ENCODE measurements at regions not wholly inside any gene's neighbourhood (a gene's known extent, or its start where the extent isn't known, plus 50 kb on each side); places are given as distances from the start of the nearest gene placed in this dataset.
"Not testable (repeated sequence)": the region's sequence is repeated elsewhere in the genome, so short reads cannot be mapped to it uniquely, and the experiment has no call there.

DNA sequence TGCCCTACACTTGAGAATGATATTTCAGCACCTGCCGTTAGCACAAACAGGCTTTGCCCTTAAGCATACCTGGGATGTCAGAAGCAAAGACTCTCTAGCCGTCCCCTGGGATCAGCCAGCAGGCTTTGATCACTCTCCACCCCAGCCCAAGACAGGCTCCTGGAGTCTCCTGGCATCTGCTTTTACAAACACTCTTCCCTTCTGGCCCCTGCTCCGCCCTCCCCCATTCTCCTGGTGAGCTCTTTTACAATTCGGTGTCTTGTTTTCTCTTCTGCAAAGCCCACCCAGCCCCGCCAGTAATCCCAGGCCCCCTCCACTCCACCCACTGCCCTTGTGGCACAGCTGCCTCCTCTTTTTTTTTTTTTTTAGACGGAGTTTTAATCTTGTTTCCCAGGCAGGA, 50.4 kb downstream of the KATNIP start:
- DNase-seq: no peak

DNA sequence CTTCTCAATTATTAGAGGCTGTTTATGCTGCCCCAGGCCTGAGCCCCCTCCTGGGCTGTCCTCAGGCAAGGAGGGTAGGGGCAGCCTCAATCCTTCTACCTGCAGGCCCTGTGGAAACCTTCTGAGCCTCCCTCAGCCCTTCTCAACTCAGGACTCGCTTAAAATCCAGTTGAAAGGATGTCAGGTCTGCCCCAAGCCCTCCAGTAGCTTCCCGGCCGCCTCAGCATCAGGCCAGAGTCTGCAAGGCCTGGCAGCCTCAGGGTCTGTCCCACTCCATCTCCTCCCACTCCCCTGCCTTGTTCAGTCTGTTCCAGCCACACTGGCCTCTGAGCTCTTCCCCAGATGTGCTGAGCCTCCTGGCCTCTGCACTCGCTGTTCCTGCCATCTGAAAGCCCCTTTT, 52.2 kb downstream of the KATNIP start:
- no peak for DNase-seq

GRCh38 chr16:27605500-27606106, 55.7 kb downstream of the KATNIP start:
- DNase-seq: not testable (repeated sequence)

DNA sequence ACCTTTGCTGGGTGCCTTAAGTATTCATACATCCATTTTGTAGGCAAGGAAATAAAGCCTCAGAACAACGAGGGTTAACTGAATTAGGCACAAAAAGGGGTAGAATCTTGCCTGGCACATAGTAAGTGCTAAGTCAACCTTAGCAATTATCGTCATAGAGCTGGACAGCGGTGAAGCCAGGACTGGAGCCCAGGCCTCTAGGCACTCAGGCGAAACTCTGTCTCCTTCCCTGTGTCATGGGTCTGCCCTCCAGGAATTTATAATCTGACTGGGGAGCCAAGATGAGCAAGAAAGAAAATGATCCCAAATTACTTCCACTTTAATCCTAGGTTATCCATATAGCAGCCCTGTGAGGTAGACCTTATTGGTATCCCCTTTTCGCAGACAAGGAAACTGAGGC, 61.4 kb downstream of the KATNIP start:
- DNase-seq: no peak

DNA sequence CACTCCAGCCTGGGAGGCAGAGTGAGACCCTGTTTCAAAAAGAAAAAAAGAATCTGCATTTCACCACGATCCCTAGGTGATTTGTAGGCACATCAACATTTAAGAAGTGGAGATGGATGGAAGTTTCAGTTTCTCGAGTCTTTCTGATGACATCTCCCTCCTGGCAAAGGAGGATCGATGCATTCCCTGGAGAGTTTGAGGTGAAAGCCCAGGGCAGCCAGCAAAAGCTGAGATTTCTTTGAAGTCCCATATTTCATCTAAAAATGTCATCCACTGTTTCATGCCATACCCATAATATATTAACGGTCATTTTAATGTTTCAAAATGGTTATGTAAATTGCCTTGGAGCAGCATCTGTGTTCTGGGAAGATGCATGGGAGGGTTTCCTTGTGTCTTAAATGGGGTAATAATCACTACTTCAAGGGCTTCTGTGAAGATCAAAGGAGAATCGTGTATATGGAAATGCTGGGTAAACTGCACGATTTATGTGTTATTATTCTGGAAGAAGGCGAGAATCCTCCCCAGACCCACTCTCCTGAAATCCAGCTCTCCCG, 63.4 kb downstream of the KATNIP start:
- DNase-seq: no peak

GRCh38 chr16:27617665-27618064, 67.7 kb downstream of the KATNIP start:
- DNase-seq: no peak

DNA sequence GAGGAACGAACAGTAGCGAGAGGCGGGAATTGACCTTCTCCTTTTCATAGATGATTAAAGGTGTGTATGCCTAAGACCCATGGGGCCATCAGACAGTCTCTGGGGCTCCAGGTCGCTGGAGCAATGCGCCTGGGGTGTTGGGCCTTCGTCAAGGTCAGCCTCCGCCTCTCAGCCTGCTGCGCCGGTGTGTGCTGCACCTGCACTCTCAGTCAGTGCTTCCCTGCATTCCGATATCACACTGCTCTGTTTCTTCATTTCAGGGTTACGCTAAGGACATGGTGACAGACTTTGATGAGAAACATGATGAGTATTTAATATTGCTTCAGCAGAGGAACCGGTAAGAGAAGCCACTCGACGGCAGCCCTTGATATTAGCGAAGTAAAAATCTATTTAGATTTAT, 68.2 kb downstream of the KATNIP start:
- DNase-seq: no peak

GRCh38 chr16:27618606-27619327, 68.8 kb downstream of the KATNIP start:
- no peak for DNase-seq

DNA sequence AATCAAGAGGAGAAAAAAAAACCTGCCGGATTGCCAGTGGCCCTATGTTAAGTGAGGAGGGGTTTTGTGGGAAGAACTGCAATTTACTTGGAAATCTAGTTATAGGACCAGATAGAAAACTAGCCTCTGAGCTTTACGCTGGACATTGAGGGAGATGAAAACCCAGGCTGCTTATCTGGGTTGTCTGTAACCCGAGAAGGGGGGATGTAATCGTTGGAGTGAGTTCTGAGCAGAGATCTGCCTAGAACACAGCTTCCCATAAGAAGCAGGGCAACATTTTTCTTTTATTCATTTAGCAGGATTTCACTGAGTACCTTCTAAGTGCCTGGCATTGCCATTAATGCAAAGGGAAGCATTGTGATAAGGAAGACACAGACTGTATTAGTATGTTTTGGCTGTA, 70.6 kb downstream of the KATNIP start:
- DNase-seq: no peak

GRCh38 chr16:27624154-27625049, 74.5 kb downstream of the KATNIP start:
- no peak for DNase-seq

GRCh38 chr16:27625050-27625697, 75.2 kb downstream of the KATNIP start:
- no peak for DNase-seq

- no peak for DNase-seq
Observed at GRCh38 chr16:27627136-27627535, 77.2 kb downstream of the KATNIP start.

GRCh38 chr16:27628241-27628942, 78.4 kb downstream of the KATNIP start:
- DNase-seq: no peak

DNA sequence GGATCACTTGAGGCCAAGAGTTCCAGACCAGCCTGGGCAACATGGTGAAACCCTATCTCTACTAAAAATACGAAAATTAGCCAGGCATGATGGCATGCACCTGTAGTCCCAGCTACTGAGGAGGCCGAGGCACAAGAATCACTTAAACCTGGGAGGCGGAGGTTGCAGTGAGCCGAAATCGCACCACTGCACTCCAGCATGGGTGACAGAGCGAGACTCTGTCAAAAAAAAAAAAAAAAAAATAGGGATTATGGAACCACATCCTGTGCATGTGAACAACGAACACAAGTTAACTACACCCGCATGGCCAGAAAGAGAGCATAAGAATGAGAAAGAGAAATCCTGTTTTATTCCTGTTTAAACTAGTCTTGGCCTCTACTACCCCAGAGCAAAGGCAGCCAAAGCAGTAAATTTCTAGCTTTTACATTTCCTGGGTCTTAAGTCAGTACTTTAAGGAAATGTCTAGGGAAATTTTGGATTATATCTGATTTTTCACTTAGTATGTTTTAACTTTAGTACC, 79.1 kb downstream of the KATNIP start:
- DNase-seq: not testable (repeated sequence)

DNA sequence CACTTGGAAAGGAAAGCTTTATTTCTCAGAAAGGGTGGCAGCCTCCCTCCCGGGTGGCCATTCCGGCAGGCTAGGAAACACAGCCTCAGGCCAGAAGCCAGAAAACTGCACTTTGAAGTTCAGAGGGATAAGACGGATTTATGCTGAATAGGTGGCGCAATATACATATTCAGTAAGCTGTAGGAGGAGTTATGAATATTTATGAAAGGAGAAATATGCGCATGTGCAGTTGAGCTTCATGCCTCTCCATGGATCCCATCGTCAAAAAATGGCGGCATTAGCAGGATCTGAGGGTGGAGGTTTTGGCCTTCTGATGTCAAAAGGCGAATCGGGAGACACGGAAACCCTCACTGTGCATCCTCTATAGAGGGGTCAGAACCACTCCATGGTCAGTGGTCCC, 82.3 kb downstream of the KATNIP start:
- no peak for DNase-seq

DNA sequence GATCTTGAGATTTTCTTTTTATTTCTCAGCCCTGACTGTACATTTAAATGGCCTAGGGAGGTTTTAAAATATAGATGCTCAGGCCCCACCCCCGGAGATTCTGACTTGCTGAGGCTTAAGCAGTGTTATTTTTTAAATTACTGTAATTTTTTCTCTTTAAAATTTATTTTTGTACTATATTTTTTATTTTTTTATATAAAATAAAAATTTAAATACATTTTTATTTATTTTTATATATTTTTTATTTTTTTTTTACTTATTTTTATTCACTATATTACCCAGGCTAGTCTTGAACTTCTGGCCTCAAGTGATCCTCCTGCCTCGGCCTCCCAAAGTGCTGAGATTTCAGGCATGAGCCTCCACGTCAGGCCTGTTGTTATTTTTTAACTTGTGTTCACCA, 83.3 kb downstream of the KATNIP start:
- DNase-seq: no peak

- no peak for DNase-seq
Observed at GRCh38 chr16:27633721-27634120, 83.8 kb downstream of the KATNIP start.

GRCh38 chr16:27634779-27635178, 84.8 kb downstream of the KATNIP start:
- DNase-seq: no peak

DNA sequence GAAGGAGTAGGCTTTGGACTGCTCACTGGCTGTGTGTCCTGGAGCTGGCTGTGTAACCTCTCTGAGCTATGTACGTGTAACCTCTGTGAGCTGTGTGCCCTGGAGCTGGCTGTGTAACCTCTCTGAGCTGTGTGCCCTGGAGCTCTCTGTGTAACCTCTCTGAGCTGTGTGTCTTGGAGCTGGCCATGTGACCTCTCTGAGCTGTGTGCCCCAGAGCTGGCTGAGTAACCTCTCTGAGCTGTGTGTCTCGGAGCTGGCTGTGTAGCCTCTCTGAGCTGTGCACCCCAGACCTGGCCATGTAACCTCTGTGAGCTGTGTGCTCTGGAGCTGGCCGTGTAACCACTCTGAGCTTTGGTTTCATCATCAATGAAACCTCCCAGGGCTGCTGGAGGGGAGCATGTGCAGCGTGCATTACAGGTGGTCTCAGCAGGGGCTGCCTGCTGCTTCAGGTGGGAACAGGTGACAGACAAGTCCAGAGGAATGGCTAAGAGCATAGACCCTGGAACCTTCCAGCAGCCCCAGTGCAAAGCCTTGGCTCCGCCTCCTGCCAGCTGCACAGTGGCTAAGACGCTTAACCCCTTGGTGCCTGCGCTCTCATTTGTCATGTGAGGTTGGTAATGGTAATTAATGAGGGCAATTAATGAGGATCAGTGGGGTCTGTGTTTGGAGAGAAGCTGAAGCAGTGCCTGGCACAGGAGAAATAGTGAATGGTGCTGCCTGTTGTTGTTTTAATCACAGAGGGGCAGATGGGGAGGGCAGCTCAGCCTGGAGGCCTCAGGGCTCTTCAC, 86.7 kb downstream of the KATNIP start:
- DNase-seq: no peak

- no peak for DNase-seq
Observed at GRCh38 chr16:27638833-27639560, 89.1 kb downstream of the KATNIP start.

Data from stimulated activated CD4-positive, alpha-beta T cell treated with anti-CD3 and anti-CD28 coated beads, Interleukin-15, amount 100 ng/mL, for 24 hours (primary cell).